ENCODE measurements at regions not wholly inside any gene's neighbourhood (a gene's known extent, or its start where the extent isn't known, plus 50 kb on each side); places are given as distances from the start of the nearest gene placed in this dataset.

DNA sequence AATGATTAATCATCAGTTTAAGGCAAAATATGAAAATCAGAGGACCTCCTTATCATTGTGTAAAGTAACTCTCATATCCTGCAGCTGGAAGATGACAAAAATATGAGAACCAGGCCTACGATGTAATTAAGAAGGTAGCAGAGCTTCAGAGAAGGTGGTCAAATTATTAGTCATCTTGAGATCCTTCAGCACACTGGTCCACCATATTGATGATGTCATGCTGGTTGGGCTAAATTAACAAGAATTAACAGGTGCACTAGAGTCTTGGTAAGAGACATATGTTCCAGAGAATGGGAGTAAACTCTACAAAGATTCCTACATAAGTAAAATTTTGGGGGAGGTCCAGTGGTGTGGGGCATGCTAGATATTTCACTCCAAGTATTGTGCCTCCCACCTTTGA lies 112.8 kb downstream of the OTOR start:
- Histone ChIP-seq H3K36me3 (ENCODE audit: control insufficient read depth in 2 of 2, extremely low read depth in 1 of 2, insufficient read depth in 2 of 2, low read length in 2 of 2) (no peaks in the 10 kb centered on the region), H3K9me1 (ENCODE audit: control insufficient read depth, extremely low read depth, insufficient read depth, low read length) (no peaks in the 10 kb centered on the region), H3K4me3 (ENCODE audit: control insufficient read depth in 2 of 3, extremely low read depth in 1 of 3, insufficient read depth in 2 of 3, low read depth in 1 of 3, low read length in 3 of 3) (no peak overlapping the region), H3K9ac (ENCODE audit: control insufficient read depth, extremely low read depth, insufficient read depth, low read length) (no peak overlapping the region), H4K20me1 (ENCODE audit: control insufficient read depth, extremely low read depth, insufficient read depth, low read length) (no peaks in the 10 kb centered on the region), H3K79me2 (ENCODE audit: control insufficient read depth, insufficient read depth, low read length) (no peaks in the 10 kb centered on the region), H3K4me2 (ENCODE audit: control insufficient read depth, extremely low read depth, insufficient read depth, low read depth, low read length) (no peak overlapping the region), H3K4me1 (ENCODE audit: control insufficient read depth, extremely low read depth, insufficient read depth, low read length) (no peaks in the 10 kb centered on the region), H3K9me3 (ENCODE audit: control insufficient read depth, low read depth, low read length) (no peaks in the 10 kb centered on the region), H2AFZ (ENCODE audit: control insufficient read depth, low read length) (no peak overlapping the region), H3K27me3 (ENCODE audit: control insufficient read depth, extremely low read depth, insufficient read depth, low read length) (no peaks in the 10 kb centered on the region), H3K27ac (ENCODE audit: control insufficient read depth, insufficient read depth, low read length) (no peak overlapping the region)
- FAIRE-seq = no peak
- no peak for DNase-seq (ENCODE audit: low read depth, low spot score)
- dilution Hi-C loops (cut with MboI; ENCODE audit: extremely low pct_ligation_motif_present, low sequenced_read_pairs) = no loop called here
- TF ChIP-seq, protein P1, sequence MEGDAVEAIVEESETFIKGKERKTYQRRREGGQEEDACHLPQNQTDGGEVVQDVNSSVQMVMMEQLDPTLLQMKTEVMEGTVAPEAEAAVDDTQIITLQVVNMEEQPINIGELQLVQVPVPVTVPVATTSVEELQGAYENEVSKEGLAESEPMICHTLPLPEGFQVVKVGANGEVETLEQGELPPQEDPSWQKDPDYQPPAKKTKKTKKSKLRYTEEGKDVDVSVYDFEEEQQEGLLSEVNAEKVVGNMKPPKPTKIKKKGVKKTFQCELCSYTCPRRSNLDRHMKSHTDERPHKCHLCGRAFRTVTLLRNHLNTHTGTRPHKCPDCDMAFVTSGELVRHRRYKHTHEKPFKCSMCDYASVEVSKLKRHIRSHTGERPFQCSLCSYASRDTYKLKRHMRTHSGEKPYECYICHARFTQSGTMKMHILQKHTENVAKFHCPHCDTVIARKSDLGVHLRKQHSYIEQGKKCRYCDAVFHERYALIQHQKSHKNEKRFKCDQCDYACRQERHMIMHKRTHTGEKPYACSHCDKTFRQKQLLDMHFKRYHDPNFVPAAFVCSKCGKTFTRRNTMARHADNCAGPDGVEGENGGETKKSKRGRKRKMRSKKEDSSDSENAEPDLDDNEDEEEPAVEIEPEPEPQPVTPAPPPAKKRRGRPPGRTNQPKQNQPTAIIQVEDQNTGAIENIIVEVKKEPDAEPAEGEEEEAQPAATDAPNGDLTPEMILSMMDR (optimal IDR thresholded peaks at IDR 0.05 in 1 of 3, IDR thresholded peaks at IDR 0.05 in 1 of 3, conservative IDR thresholded peaks at IDR 0.05 in 1 of 3; ENCODE audit: extremely low read depth in 1 of 3, insufficient read depth in 2 of 3, low read length in 3 of 3) = no peak
- no peak for TF ChIP-seq EZH2 (IDR thresholded peaks at IDR 0.05; ENCODE audit: low read length)

DNA sequence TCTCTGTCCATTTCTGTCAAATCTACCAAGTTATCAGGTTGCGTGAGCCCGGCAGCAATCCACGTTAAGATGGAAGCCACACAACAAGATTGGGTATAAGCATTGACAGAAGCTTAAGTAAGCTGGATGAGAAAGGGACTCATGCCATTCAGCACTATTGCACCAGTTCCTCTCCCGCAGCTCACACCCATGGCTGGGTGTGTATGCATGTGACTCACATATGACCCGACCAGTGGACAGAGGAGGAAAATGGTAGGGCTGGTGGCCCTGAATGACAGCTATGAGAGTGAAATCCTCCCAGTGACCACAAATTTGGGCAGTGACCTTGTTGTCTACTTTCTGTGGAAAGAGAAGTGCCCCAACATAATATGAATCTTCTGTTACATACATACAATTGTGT lies 113.5 kb downstream of the OTOR start:
- no peak overlapping the region for H3K4me3 ChIP-seq (ENCODE audit: control insufficient read depth in 2 of 3, extremely low read depth in 1 of 3, insufficient read depth in 2 of 3, low read depth in 1 of 3, low read length in 3 of 3)
- no peaks in the 10 kb centered on the region for H3K9me1 ChIP-seq (ENCODE audit: control insufficient read depth, extremely low read depth, insufficient read depth, low read length)
- H3K4me2 ChIP-seq (ENCODE audit: control insufficient read depth, extremely low read depth, insufficient read depth, low read depth, low read length) = no peak overlapping the region
- no peak overlapping the region for H3K9ac ChIP-seq (ENCODE audit: control insufficient read depth, extremely low read depth, insufficient read depth, low read length)
- H3K27ac ChIP-seq (ENCODE audit: control insufficient read depth, insufficient read depth, low read length) = no peak overlapping the region
- no peak for DNase-seq (ENCODE audit: low read depth, low spot score)
- no peaks in the 10 kb centered on the region for H4K20me1 ChIP-seq (ENCODE audit: control insufficient read depth, extremely low read depth, insufficient read depth, low read length)
- no peaks in the 10 kb centered on the region for H3K36me3 ChIP-seq (ENCODE audit: control insufficient read depth in 2 of 2, extremely low read depth in 1 of 2, insufficient read depth in 2 of 2, low read length in 2 of 2)
- no peaks in the 10 kb centered on the region for H3K4me1 ChIP-seq (ENCODE audit: control insufficient read depth, extremely low read depth, insufficient read depth, low read length)
- dilution Hi-C loops (cut with MboI; ENCODE audit: extremely low pct_ligation_motif_present, low sequenced_read_pairs) = no loop called here
- no peaks in the 10 kb centered on the region for H3K27me3 ChIP-seq (ENCODE audit: control insufficient read depth, extremely low read depth, insufficient read depth, low read length)
- H3K9me3 ChIP-seq (ENCODE audit: control insufficient read depth, low read depth, low read length) = no peaks in the 10 kb centered on the region
- TF ChIP-seq EZH2 (IDR thresholded peaks at IDR 0.05; ENCODE audit: low read length) = no peak
- TF ChIP-seq, protein P1 (optimal IDR thresholded peaks at IDR 0.05 in 1 of 3, IDR thresholded peaks at IDR 0.05 in 1 of 3, conservative IDR thresholded peaks at IDR 0.05 in 1 of 3; ENCODE audit: extremely low read depth in 1 of 3, insufficient read depth in 2 of 3, low read length in 3 of 3) = no peak
- FAIRE-seq = no peak
- no peak overlapping the region for H2AFZ ChIP-seq (ENCODE audit: control insufficient read depth, low read length)
- H3K79me2 ChIP-seq (ENCODE audit: control insufficient read depth, insufficient read depth, low read length) = no peaks in the 10 kb centered on the region

Measured in keratinocyte (primary cell).